Upper lobe of left lung (tissue), 6 donors: ENCODE measurements at regions not wholly inside any gene's neighbourhood (a gene's known extent, or its start where the extent isn't known, plus 50 kb on each side); places are given as distances from the start of the nearest gene placed in this dataset.
A peak's percentile ranks its signal among the peaks of the same experiment; 100 is the strongest.
"Not testable (repeated sequence)": the region's sequence is repeated elsewhere in the genome, so short reads cannot be mapped to it uniquely, and the experiment has no call there.

Experiments
- ATAC-seq, 2 donors: fragments of 200-7000 bp; cut with Tn5 transposase; one replicate each; pipeline ENCODE4 v1.9.1; 2022; ENCODE audit warnings: mild to moderate bottlenecking in 2 of 2, moderate library complexity in 2 of 2; ENCODE audit not compliant: low FRiP score in 2 of 2
- DNase-seq, 2 donors: peaks; one replicate each; pipeline ENCODE4 v3.0.0-alpha.2; 2019 to 2020
- H3K27ac ChIP-seq, 4 donors: fragments of 200-600 bp; sonication (generic); one replicate each; pipeline ENCODE4 v1.5.1; 2016 to 2019
- H3K27me3 ChIP-seq, 4 donors: fragments of 200-600 bp; sonication (generic); one replicate each; pipeline ENCODE4 v1.5.1; 2017 to 2019
- H3K36me3 ChIP-seq, 4 donors: fragments of 200-600 bp; sonication (generic); one replicate each; pipeline ENCODE4 v1.5.1; 2016 to 2019
- H3K4me1 ChIP-seq, 4 donors: fragments of 200-600 bp; sonication (generic); one replicate each; pipeline ENCODE4 v1.5.1; 2018 to 2019
- H3K4me3 ChIP-seq, 4 donors: fragments of 200-600 bp; sonication (generic); one replicate each; pipeline ENCODE4 v1.5.1; 2017 to 2019; ENCODE audit warnings: mild to moderate bottlenecking in 2 of 4, moderate library complexity in 1 of 4
- H3K9me3 ChIP-seq, 4 donors: fragments of 200-600 bp; sonication (generic); one replicate each; pipeline ENCODE4 v1.5.1; 2018 to 2019
- WGBS, 2 donors: methylation state at CpG; one replicate each; pipeline ENCODE4 v1.1.5; 2017 to 2018; 5-methylcytosine and 5-hydroxymethylcytosine counted together
- donor health status: DM: no; HTN: no; CAD: no; lungs with moderate emphysema.
- donor health status: DM: no; HTN: yes; CAD: no; lungs with severe emphysema.

DNA sequence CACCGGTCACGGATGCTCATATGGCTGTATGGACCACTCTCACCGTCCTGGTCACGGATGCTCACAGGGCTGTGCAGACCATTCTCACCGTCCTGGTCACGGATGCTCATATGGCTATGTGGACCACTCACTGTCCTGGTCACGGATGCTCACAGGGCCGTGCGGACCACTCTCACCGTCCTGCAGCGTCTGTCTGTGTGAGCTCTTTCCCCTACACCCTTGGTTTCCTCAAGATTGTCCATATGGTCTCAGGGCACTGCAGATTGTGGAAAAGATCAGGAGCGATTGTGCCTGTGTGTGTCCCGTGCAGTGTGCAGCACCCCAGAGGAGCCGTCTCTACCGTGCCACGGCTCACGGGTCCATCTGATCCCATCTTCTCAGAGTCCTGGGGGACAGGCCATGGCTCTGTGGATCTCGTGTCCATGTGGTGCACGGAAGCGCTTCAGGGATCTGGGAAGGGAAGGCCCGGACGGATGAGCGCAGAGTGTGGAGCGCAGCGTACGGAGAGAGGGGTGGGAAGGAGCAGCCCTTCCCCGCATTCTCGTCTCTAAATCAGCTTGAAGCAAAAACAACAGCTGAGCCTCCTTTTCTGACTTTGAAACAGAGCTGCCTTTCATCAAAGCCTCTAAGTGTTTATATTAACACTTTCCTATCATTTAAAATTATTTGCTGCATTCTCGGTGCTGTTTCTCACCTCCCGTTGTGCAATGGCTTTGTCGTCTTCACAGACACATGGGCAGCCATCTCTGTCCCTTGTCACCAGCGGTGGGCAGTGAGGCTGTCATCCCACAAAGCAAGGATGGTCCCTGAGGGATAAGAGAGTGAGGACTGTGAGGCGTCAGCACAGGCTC is 208.0 kb downstream of the BANP start:
- not testable (repeated sequence) for H3K36me3 ChIP-seq, H3K4me3 ChIP-seq, H3K27me3 ChIP-seq, DNase-seq, H3K4me1 ChIP-seq, H3K27ac ChIP-seq, H3K9me3 ChIP-seq
- peak in 1 of 2 donors; percentile 20 for ATAC-seq
- 84 to 86% methylated on average over 22 to 28 of the region's 33 CpGs for WGBS, 2 donors

DNA sequence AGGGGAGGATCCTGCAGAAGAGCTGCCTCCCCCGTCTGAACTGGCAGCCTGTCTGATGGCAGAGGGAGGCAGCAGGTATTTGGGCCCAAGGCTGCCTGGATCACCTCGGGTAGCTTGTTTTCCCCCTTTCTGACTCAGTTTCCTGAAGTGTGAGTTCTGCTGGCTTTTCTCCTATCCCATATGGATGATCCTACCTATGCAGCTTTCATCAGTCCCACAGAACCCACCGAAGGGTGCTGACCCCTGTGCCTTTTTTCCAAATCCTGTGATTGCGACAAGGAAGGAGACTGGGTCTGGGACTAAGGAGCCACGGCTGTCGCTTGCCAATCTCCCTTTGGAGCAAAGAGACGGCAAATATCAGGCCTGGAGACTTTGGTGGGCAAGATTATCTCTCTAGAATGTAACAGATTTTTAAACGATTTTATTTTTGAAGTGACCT is 208.7 kb downstream of the BANP start:
- H3K9me3 ChIP-seq, H3K4me3 ChIP-seq, H3K27me3 ChIP-seq, DNase-seq, H3K4me1 ChIP-seq, ATAC-seq, H3K27ac ChIP-seq, H3K36me3 ChIP-seq: not testable (repeated sequence)
- 67 to 89% methylated on average over 8 of the region's 8 CpGs for WGBS, 2 donors

DNA sequence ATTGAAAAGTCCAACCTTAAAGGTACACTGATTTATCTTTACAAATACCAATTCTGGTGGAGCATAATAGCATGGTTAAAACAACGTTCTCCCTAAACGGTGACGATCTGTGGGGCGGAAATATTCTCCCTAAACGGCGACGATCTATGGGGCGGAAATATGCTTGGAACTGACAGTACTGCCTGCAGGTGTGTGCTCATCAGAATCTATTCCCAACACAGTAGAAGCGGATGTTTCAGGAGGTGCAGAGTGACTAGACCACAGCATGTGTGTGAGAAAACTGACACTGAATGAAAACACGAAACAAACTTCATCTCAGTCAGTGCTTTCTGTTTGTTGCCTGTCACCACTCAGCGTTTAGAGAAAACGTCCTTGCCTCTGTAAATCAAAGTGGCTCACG is 210.0 kb downstream of the BANP start:
- DNase-seq, H3K4me1 ChIP-seq, ATAC-seq, H3K27ac ChIP-seq, H3K36me3 ChIP-seq, H3K27me3 ChIP-seq, H3K4me3 ChIP-seq, H3K9me3 ChIP-seq: not testable (repeated sequence)
- 76 to 82% methylated on average over 13 of the region's 13 CpGs for WGBS, 2 donors

GRCh38 chr16:88161623-88162275 is 210.5 kb downstream of the BANP start:
- H3K9me3 ChIP-seq, H3K27me3 ChIP-seq, DNase-seq, H3K36me3 ChIP-seq, H3K27ac ChIP-seq, H3K4me3 ChIP-seq, H3K4me1 ChIP-seq: not testable (repeated sequence)
- ATAC-seq, result peak in 1 of 2 donors; percentile 45
- 70 to 76% methylated on average over 10 of the region's 10 CpGs for WGBS, 2 donors

DNA sequence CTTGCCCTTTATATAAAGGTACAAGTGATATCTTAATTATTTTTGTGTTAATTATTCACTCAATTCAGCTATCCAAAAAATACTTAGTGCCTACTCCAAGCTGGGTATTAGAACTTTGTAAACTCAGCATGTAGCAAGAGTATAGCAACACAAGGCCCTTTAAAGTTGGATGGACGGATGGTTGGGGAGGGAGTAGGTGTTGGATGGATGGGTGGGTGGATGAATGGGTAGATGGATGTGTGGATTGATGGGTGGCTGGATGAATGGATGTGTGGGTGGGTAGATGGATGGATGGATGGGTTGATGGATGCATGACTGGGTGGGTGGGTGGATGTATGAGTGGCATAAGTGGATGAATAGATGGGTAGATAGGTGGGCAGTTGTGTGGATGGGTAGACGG is 211.5 kb downstream of the BANP start:
- not testable (repeated sequence) for H3K4me1 ChIP-seq, H3K9me3 ChIP-seq, H3K27me3 ChIP-seq, H3K27ac ChIP-seq, H3K36me3 ChIP-seq, DNase-seq, ATAC-seq, H3K4me3 ChIP-seq
- WGBS, 2 donors, result 83 to 87% methylated on average over 2 of the region's 2 CpGs

- WGBS, 2 donors, result 76 to 82% methylated on average over 12 of the region's 12 CpGs
- not testable (repeated sequence) for H3K4me1 ChIP-seq, H3K4me3 ChIP-seq, H3K27me3 ChIP-seq, ATAC-seq, H3K27ac ChIP-seq, H3K9me3 ChIP-seq, DNase-seq, H3K36me3 ChIP-seq
These were observed 213.2 kb downstream of the BANP start for GRCh38 chr16:88164196-88165039.

- not testable (repeated sequence) for H3K27me3 ChIP-seq, H3K27ac ChIP-seq, H3K36me3 ChIP-seq, H3K4me1 ChIP-seq, H3K4me3 ChIP-seq, DNase-seq, ATAC-seq, H3K9me3 ChIP-seq
- WGBS, 2 donors, result 78 to 86% methylated on average over 1 to 8 of the region's 9 CpGs
These were observed 213.9 kb downstream of the BANP start for GRCh38 chr16:88165040-88165544.

- H3K27me3 ChIP-seq, H3K27ac ChIP-seq, H3K4me3 ChIP-seq, H3K36me3 ChIP-seq, H3K9me3 ChIP-seq, H3K4me1 ChIP-seq: not testable (repeated sequence)
- ATAC-seq (peak in 1 of 2 donors; percentile 24), DNase-seq (peak in 1 of 2 donors; percentile 75)
- WGBS, 2 donors, result 79 to 80% methylated on average over 14 to 15 of the region's 15 CpGs
These were observed 214.4 kb downstream of the BANP start for GRCh38 chr16:88165683-88166082.

- not testable (repeated sequence) for H3K27ac ChIP-seq, H3K27me3 ChIP-seq, H3K4me1 ChIP-seq, H3K36me3 ChIP-seq, DNase-seq, H3K4me3 ChIP-seq, H3K9me3 ChIP-seq
- WGBS, 2 donors, result 64 to 80% methylated on average over 14 to 16 of the region's 16 CpGs
- peak in 1 of 2 donors; percentile 33 for ATAC-seq
These were observed 215.1 kb downstream of the BANP start for GRCh38 chr16:88166209-88166773.

- WGBS, 2 donors, result 31 to 38% methylated on average over 16 to 22 of the region's 22 CpGs
- peak in 1 of 2 donors; percentile 51 for ATAC-seq
- H3K4me1 ChIP-seq, H3K9me3 ChIP-seq, H3K36me3 ChIP-seq, DNase-seq, H3K27me3 ChIP-seq, H3K27ac ChIP-seq, H3K4me3 ChIP-seq: not testable (repeated sequence)
These were observed 214.8 kb upstream of the ZNF469 start for GRCh38 chr16:88167798-88168556.

- not testable (repeated sequence) for H3K9me3 ChIP-seq, DNase-seq, ATAC-seq, H3K4me1 ChIP-seq, H3K4me3 ChIP-seq, H3K36me3 ChIP-seq, H3K27ac ChIP-seq, H3K27me3 ChIP-seq
- 40 to 51% methylated on average over 5 to 6 of the region's 6 CpGs for WGBS, 2 donors
These were observed 214.2 kb upstream of the ZNF469 start for GRCh38 chr16:88168557-88168949.
